Tibial artery (tissue), 4 donors: ENCODE measurements at regions not wholly inside any gene's neighbourhood (a gene's known extent, or its start where the extent isn't known, plus 50 kb on each side); places are given as distances from the start of the nearest gene placed in this dataset.

ENCODE experiments used
- DNase-seq, 2 donors: peaks; one replicate each; pipeline ENCODE4 v3.0.0-alpha.2; 2019
- H3K27ac ChIP-seq, 2 donors: fragments of 200-600 bp; sonication (generic) in 1 of 2; 1 replicate in 1 of 2; 2 replicates in 1 of 2; pipeline ENCODE4 v1.5.1; 2018 to 2019; ENCODE audit warnings: mild to moderate bottlenecking in 1 of 2
- H3K27me3 ChIP-seq, 2 donors: fragments of 200-600 bp; sonication (generic) in 1 of 2; one replicate each; pipeline versions ENCODE4 v1.5.1 to v1.6.0; 2016 to 2019
- H3K36me3 ChIP-seq, 3 donors: fragments of 200-600 bp; sonication (generic) in 2 of 3; one replicate each; pipeline ENCODE4 v1.5.1; 2016 to 2019; ENCODE audit warnings: mild to moderate bottlenecking in 2 of 3
- H3K4me1 ChIP-seq, 4 donors: fragments of 200-600 bp; sonication (generic) in 2 of 4; 1 replicate in 3 of 4; 2 replicates in 1 of 4; pipeline ENCODE4 v1.5.1; 2016 to 2019
- H3K4me3 ChIP-seq, 2 donors: fragments of 200-600 bp; sonication (generic) in 1 of 2; 1 replicate in 1 of 2; 2 replicates in 1 of 2; pipeline ENCODE4 v1.5.1; 2018 to 2019; ENCODE audit warnings: mild to moderate bottlenecking in 2 of 2
- H3K9me3 ChIP-seq, 3 donors: fragments of 200-600 bp; sonication (generic) in 1 of 3; one replicate each; pipeline ENCODE4 v1.5.1; 2016 to 2019
- intact Hi-C: fragments of 100-400 bp; cut with DNase I; formaldehyde crosslinking; loops from one replicate; pipeline ENCODE4 v1.15.0; 2023; ENCODE audit warnings: low total_unique reads
- TF ChIP-seq, protein P1 (sequence below), 2 experiments: fragments of 200-600 bp in 1 of 2; fragments of 450-650 bp in 1 of 2; IDR thresholded peaks; one replicate each; pipeline ENCODE4 v1.5.1; 2017 to 2019; ENCODE audit warnings: antibody characterized with exemption in 2 of 2, mild to moderate bottlenecking in 1 of 2, moderate library complexity in 1 of 2

DNA sequence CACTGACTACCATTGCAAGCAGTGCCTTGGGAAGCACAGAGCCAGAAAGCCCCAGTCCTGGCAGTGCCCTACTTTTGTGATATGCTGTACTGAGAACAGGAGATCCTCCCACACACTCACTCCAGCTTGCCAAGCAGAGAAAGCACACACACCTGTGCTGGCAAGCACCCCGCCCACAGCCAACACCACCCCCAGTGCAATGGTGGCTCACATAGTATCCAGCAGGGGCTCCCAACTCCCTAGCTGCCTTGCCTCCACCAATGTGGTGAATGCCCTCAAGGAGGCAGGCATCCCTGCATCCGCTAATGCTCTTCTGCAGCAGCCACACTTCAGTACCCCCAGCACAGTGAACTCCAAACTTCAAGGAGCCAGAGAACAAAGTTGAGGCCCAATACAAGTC lies 1655.8 kb downstream of the SUCLG1 start:
- H3K27me3 ChIP-seq = no peaks in the 10 kb centered on the region

DNA sequence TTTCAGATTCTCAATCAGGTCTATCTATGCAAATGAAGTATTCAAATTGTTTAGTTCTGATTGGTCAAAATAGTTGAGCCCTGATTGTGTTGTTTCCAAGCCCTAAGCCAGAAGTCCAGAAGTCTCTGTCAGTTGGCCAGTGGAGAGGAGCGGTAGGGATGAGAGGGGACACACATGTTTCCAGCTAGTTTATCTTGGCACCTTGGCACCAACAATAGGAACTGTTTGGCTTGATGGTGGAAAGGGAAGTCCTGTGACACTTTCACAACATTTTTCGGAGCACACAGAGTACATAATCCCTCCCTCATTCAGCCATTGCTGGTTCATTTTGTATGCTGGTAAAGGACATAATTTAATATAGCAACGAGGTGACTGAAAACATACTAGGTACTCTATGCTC lies 1661.6 kb downstream of the SUCLG1 start:
- Histone ChIP-seq H3K9me3 (no peaks in the 10 kb centered on the region), H3K4me1 (no peaks in the 10 kb centered on the region), H3K36me3 (no peaks in the 10 kb centered on the region), H3K27me3 (no peaks in the 10 kb centered on the region), H3K27ac (no peak overlapping the region), H3K4me3 (no peak overlapping the region)
- TF ChIP-seq, protein P1, sequence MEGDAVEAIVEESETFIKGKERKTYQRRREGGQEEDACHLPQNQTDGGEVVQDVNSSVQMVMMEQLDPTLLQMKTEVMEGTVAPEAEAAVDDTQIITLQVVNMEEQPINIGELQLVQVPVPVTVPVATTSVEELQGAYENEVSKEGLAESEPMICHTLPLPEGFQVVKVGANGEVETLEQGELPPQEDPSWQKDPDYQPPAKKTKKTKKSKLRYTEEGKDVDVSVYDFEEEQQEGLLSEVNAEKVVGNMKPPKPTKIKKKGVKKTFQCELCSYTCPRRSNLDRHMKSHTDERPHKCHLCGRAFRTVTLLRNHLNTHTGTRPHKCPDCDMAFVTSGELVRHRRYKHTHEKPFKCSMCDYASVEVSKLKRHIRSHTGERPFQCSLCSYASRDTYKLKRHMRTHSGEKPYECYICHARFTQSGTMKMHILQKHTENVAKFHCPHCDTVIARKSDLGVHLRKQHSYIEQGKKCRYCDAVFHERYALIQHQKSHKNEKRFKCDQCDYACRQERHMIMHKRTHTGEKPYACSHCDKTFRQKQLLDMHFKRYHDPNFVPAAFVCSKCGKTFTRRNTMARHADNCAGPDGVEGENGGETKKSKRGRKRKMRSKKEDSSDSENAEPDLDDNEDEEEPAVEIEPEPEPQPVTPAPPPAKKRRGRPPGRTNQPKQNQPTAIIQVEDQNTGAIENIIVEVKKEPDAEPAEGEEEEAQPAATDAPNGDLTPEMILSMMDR (IDR thresholded peaks at IDR 0.05) = no peak
- DNase-seq = no peak
- intact Hi-C loops = no loop called here

More for the DNA sequence above, 1655.8 kb downstream of the SUCLG1 start:
- TF ChIP-seq, protein P1 (IDR thresholded peaks at IDR 0.05) = no peak
- Histone ChIP-seq H3K4me1 (no peaks in the 10 kb centered on the region), H3K27ac (no peak overlapping the region), H3K9me3 (peaks cover 0 to 13% (median 6%) of the 10 kb centered on the region in 3 donors), H3K36me3 (no peaks in the 10 kb centered on the region), H3K4me3 (no peak overlapping the region)
- DNase-seq = no peak
- intact Hi-C loops = no loop called here

DNA sequence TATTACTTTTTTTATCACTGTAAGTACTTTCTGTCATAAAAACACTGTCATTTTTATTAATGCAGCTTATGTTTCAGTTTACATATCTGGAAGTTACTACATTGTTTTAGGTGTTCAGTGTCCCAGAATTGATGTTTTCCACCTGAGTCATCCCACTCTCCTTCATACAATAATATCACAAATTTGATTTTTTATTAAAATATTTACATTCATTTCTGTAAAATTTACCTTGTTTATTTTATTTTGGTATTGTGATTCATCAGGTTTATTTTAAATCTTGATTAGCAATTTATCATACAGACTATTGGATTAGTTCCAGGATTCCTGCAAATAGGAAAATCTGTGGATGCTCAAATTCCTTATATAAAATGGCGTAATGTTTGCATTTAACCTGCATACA lies 1662.9 kb downstream of the SUCLG1 start:
- Histone ChIP-seq H3K36me3 (no peaks in the 10 kb centered on the region), H3K4me3 (no peak overlapping the region), H3K27ac (no peak overlapping the region), H3K27me3 (no peaks in the 10 kb centered on the region), H3K4me1 (no peaks in the 10 kb centered on the region), H3K9me3 (no peaks in the 10 kb centered on the region)
- TF ChIP-seq, protein P1 (IDR thresholded peaks at IDR 0.05) = no peak
- no peak for DNase-seq
- intact Hi-C loops = no loop called here

DNA sequence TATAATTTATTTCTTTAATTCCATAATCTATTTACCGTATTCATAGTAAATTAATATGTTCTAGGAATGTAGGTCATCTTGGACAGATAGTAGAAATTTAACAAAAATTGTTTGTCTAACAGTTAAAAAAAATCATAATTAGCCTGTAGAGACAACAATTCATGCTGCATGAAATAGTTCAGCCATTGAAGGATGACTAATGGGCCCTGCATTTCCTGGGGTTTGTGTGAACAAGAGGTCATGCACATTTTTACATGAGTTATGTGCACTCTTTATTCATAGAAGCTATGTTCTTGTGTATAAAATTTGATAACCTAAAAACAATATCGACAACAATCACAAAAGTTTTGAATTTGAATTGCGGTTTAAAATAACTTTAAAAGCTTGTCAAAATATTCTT lies 1663.6 kb downstream of the SUCLG1 start:
- no peak overlapping the region for H3K27ac ChIP-seq
- H3K27me3 ChIP-seq = no peaks in the 10 kb centered on the region
- no peak for DNase-seq
- no peaks in the 10 kb centered on the region for H3K4me1 ChIP-seq
- no peaks in the 10 kb centered on the region for H3K36me3 ChIP-seq
- TF ChIP-seq, protein P1 (IDR thresholded peaks at IDR 0.05) = no peak
- H3K4me3 ChIP-seq = no peak overlapping the region
- H3K9me3 ChIP-seq = no peaks in the 10 kb centered on the region
- intact Hi-C loops = no loop called here

DNA sequence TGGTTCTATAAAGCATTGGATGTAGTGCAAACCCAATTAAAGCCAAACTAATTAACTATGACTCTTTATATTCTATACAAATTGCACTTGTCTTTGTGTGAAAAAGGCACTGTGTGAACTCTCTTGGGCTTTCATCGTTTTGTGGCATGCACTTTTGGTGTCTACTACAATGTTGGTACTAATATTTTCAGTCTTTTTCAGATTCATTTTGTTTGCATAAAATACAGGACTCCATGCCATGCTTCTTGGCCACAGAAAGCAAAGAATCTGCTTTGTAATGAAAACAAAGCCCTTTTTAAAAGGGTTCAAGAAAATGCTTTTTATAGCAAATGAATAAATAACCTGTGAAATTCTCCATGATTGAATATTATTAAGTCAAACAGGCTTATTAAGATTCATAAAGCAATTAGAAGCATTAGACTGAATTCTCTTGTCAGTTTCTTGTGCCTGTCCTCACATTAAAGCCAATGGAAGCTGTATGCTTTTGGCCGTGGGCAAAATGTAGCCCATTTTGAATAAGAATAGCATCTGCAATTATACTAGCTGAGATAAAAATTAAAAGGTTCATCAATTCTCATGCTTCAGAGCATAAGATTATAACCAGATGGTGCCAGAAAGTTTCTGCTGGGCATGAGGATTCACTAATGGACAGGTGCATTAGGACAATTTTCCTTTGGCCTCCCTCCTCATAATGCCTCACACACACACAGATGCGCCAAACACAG lies 1665.2 kb downstream of the SUCLG1 start:
- no peaks in the 10 kb centered on the region for H3K9me3 ChIP-seq
- TF ChIP-seq, protein P1 (IDR thresholded peaks at IDR 0.05) = no peak
- no peak overlapping the region for H3K27ac ChIP-seq
- H3K4me3 ChIP-seq = no peak overlapping the region
- DNase-seq = no peak
- no peaks in the 10 kb centered on the region for H3K27me3 ChIP-seq
- intact Hi-C loops = no loop called here
- no peaks in the 10 kb centered on the region for H3K36me3 ChIP-seq
- no peaks in the 10 kb centered on the region for H3K4me1 ChIP-seq
